K562 (cell line): ENCODE measurements at regions not wholly inside any gene's neighbourhood (a gene's known extent, or its start where the extent isn't known, plus 50 kb on each side); places are given as distances from the start of the nearest gene placed in this dataset.

Experiments
- DMBX1 ChIP-seq: fragments of 250-450 bp; sonication (Bioruptor Pico); IDR thresholded peaks from 2 replicates; pipeline ENCODE4 v1.8.0; 2022; ENCODE audit warnings: inconsistent platforms, mild to moderate bottlenecking, moderate library complexity, borderline replicate concordance
- GTF2F1 ChIP-seq: IDR thresholded peaks from 2 replicates; pipeline ENCODE4 v1.6.1; 2011; ENCODE audit warnings: low read depth, low read length, improper control_type of control experiment
- HDAC3 ChIP-seq: fragments of 450-650 bp; IDR thresholded peaks from 2 replicates; pipeline ENCODE4 v1.6.1; 2018; ENCODE audit warnings: borderline replicate concordance, mild to moderate bottlenecking, moderate library complexity; ENCODE audit not compliant: partially characterized antibody
- HMG20B ChIP-seq: fragments of 250-450 bp; sonication (Bioruptor Pico); IDR thresholded peaks from 2 replicates; pipeline ENCODE4 v1.5.0; 2021; ENCODE audit warnings: mild to moderate bottlenecking
- MBD2 ChIP-seq: sonication (generic); IDR thresholded peaks from 2 replicates; pipeline ENCODE4 v1.6.1; 2016; ENCODE audit warnings: low read depth, borderline replicate concordance
- ZNF830 ChIP-seq: fragments of 250-450 bp; sonication (Bioruptor Pico); IDR thresholded peaks from 2 replicates; pipeline ENCODE4 v1.5.0; 2021; ENCODE audit warnings: mild to moderate bottlenecking
- TF ChIP-seq, protein P1 (sequence below): fragments of 150-350 bp; IDR thresholded peaks from 2 replicates; pipeline ENCODE4 v1.6.1; 2014; ENCODE audit warnings: low read depth, mild to moderate bottlenecking, low read length, borderline replicate concordance
- TF ChIP-seq, protein P2 (sequence below): fragments of 450-650 bp; IDR thresholded peaks from 2 replicates; pipeline ENCODE4 v1.6.1; 2016; ENCODE audit warnings: missing biosample characterization, missing genetic modification characterization

DNA sequence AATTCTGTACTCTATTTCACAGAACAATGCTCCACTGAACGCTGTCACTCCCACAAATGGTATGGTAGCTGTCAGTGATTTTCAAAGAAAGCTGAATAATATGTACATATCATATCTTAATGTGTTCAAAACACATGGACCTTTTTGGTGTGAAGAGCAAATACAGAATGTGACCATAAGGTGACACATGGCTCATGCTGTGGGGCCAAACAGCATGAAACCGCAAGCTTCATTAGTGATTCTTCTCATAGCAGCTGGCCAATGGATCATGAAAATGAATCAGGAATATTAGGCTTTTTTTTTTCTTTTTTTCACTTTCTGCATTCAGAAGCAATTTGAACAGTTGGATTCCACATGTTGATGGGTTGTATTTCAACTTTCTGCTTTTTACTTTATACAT is 54.9 kb upstream of the CDH9 start (continued):
- TF ChIP-seq, protein P1, sequence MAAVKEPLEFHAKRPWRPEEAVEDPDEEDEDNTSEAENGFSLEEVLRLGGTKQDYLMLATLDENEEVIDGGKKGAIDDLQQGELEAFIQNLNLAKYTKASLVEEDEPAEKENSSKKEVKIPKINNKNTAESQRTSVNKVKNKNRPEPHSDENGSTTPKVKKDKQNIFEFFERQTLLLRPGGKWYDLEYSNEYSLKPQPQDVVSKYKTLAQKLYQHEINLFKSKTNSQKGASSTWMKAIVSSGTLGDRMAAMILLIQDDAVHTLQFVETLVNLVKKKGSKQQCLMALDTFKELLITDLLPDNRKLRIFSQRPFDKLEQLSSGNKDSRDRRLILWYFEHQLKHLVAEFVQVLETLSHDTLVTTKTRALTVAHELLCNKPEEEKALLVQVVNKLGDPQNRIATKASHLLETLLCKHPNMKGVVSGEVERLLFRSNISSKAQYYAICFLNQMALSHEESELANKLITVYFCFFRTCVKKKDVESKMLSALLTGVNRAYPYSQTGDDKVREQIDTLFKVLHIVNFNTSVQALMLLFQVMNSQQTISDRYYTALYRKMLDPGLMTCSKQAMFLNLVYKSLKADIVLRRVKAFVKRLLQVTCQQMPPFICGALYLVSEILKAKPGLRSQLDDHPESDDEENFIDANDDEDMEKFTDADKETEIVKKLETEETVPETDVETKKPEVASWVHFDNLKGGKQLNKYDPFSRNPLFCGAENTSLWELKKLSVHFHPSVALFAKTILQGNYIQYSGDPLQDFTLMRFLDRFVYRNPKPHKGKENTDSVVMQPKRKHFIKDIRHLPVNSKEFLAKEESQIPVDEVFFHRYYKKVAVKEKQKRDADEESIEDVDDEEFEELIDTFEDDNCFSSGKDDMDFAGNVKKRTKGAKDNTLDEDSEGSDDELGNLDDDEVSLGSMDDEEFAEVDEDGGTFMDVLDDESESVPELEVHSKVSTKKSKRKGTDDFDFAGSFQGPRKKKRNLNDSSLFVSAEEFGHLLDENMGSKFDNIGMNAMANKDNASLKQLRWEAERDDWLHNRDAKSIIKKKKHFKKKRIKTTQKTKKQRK, result no peak
- no peak for TF ChIP-seq HMG20B (CRISPR knock-in tag)
- no peak for TF ChIP-seq DMBX1 (CRISPR knock-in tag)
- no peak for TF ChIP-seq HDAC3
- no peak for TF ChIP-seq ZNF830 (CRISPR knock-in tag)
- TF ChIP-seq MBD2, result no peak
- no peak for TF ChIP-seq GTF2F1
- TF ChIP-seq, protein P2, sequence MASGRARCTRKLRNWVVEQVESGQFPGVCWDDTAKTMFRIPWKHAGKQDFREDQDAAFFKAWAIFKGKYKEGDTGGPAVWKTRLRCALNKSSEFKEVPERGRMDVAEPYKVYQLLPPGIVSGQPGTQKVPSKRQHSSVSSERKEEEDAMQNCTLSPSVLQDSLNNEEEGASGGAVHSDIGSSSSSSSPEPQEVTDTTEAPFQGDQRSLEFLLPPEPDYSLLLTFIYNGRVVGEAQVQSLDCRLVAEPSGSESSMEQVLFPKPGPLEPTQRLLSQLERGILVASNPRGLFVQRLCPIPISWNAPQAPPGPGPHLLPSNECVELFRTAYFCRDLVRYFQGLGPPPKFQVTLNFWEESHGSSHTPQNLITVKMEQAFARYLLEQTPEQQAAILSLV (tag), result no peak
